HG03558 (cell line): ENCODE measurements at regions not wholly inside any gene's neighbourhood (a gene's known extent, or its start where the extent isn't known, plus 50 kb on each side); places are given as distances from the start of the nearest gene placed in this dataset.

Experiments
- ATAC-seq: cut with Tn5 transposase; IDR thresholded peaks from one replicate; pipeline ENCODE4 v1.9.1; 2021; ENCODE audit warnings: moderate number of reproducible peaks; ENCODE audit not compliant: unreplicated experiment; ENCODE audit errors: extremely low read depth

- no peak for ATAC-seq
Observed at GRCh38 chr11:76277298-76278175, 71.2 kb upstream of the WNT11 start.

GRCh38 chr11:76276781-76277155, 70.5 kb upstream of the WNT11 start:
- no peak for ATAC-seq

DNA sequence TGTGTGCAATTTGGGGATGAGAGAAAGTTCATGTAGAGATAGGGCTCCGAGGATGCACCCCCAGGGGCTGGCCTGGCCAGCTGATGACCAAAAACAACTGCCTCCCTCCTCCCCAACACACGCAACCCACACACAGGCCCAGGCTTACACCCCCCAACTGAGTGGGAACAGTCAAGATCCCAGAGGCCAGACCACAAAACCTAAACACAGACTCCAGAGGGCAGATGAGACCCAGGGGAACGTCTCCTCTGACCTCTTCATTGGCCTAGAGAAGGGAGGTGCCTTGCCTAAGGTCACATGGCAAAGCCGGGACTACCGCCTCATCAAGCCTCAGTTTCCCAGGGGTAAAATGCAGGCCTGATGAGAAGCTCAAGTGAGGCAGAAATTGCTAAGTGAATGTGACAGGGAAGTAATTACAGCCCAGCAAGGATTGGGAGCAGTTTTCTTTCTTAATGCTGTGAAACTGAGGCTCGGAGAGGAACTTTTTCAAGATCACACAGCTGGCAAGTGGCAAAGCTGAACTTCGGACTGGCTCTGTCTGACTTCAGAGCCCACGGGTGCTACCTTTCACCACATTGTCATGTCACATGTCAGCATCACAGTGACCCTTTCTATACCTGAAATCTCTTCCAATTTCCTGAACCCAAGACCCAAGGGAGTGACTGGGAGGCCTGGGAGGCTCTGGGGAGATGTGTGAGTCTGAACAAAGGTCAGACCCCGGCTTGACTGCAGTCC, 69.9 kb upstream of the WNT11 start:
- ATAC-seq = no peak

DNA sequence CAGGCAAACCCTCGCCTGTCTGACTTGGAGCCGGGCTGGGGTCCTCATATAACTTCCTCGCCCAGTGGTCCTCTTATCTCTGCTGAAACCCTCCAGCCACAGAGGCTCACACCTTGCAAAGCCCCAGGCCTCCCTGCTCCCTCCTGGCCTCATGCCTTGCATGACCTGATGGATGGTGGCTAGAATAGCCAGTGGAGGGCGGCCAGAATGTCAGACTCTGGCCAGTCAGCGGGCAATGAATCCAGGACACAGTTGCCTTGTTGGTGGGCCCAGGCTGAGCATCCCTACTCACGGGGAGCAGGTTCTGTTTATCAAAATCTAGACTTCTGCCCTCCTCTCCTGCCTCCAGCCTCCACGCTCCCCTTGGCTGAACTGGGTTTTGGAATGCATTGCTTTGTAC, 69.1 kb upstream of the WNT11 start:
- ATAC-seq = no peak

GRCh38 chr11:76271068-76271467, 64.8 kb upstream of the WNT11 start:
- no peak for ATAC-seq

- ATAC-seq = no peak
Observed at GRCh38 chr11:76270389-76270788, 64.1 kb upstream of the WNT11 start.

- no peak for ATAC-seq
Observed at GRCh38 chr11:76269661-76270261, 63.5 kb upstream of the WNT11 start.

GRCh38 chr11:76269247-76269646, 62.9 kb upstream of the WNT11 start:
- no peak for ATAC-seq

GRCh38 chr11:76268498-76268897, 62.2 kb upstream of the WNT11 start:
- ATAC-seq = no peak

GRCh38 chr11:76267556-76267955, 61.3 kb upstream of the WNT11 start:
- ATAC-seq = no peak

- ATAC-seq = no peak
Observed at GRCh38 chr11:76266286-76267100, 60.2 kb upstream of the WNT11 start.

GRCh38 chr11:76265771-76266241, 59.5 kb upstream of the WNT11 start:
- no peak for ATAC-seq

GRCh38 chr11:76263657-76264056, 57.4 kb upstream of the WNT11 start:
- no peak for ATAC-seq

- no peak for ATAC-seq
Observed at GRCh38 chr11:76263166-76263565, 56.9 kb upstream of the WNT11 start.

DNA sequence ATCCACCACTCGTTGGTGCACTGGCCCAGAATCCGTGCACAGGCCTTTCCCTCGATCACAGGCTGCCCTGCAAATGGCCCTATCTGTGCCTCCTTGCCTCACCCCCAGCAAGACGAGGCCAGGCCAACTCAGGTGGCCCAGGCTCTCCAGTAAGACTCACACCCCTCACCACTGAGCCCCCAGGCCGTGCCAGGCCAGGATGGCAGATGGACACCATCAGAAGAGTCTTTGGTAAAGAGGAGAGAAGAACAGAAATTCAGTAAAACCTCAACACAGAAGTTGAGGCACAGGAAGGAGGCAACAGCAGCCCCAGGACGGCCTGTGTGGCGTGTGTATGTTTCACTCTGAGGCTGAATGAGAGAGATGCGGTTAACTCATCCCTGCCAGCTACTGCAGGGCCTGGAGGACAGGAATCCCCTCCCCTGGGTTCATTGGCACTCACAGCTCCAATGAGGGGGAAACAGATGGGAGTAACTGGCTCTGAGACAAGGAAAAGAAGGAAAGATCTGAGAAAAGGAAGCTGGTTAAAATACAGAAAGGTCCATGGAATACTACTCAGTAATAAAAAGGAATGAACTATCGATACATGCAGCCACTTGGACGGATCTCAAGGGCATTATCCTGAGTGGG, 54.1 kb upstream of the WNT11 start:
- no peak for ATAC-seq

DNA sequence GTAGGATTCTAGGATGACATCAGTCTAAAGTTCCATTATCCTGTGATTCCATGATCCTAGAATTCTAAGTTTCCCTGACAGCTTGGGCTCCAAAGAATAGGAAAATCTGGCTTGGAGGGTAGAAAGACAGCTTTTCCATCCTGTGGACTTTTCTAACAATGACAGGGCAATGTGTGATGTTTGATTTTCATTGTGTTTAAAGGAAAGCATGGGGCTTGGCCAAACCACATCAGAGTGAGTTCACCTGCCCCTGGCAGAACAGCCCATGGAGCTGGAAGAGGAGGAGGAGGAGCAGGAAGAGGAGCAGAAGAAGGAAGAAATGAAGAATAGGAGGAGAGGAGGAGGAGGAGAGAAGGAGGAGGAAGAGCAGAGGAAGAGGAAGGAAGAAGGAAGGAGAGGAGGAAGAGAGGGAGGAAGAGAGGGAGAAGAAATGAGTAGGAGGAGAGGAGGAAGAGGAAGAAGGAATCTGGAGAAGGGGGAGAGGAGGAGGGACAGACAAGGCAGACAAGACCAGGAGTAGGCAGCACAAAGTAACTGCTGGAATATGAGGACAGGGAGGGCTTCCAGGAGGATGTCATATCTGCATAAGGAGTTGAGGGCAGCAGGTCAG, 53.1 kb upstream of the WNT11 start:
- no peak for ATAC-seq

DNA sequence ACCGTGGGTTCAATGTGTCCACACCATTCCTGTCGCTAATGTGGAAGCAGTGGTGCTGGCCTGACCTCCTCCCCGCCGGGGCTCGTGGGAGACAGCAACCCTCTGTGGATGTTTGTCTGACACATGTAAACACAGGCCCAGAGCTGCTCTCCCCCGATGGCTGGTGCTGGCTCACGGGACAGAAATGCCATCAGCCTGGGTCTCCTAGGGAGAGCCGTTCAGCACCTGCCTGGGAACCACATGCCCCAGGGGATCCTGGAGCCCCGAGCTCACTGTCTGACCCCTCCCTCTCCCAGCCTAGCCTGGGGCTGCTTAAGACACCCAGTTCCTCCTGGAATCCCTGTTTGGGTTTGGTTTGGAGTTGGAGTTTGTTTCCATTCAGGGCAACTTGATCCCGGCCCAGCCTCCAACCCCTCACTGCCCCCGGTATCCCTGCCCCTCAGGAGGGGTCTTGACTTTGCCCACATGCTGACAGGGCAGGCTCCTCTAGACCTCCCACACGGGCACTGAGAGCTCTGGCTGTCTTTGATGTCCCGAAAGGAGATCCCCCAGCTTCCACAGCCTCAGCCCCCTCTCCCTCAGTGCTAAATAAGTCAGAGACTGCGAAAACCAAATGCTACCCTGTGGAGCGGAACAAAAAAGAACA, 50.9 kb upstream of the WNT11 start:
- no peak for ATAC-seq

- ATAC-seq = no peak
Observed at GRCh38 chr11:76256448-76256847, 50.1 kb upstream of the WNT11 start.
